ENCODE measurements at regions not wholly inside any gene's neighbourhood (a gene's known extent, or its start where the extent isn't known, plus 50 kb on each side); places are given as distances from the start of the nearest gene placed in this dataset.
A peak's percentile ranks its signal among the peaks of the same experiment; 100 is the strongest.
"Not testable (repeated sequence)": the region's sequence is repeated elsewhere in the genome, so short reads cannot be mapped to it uniquely, and the experiment has no call there.

DNA sequence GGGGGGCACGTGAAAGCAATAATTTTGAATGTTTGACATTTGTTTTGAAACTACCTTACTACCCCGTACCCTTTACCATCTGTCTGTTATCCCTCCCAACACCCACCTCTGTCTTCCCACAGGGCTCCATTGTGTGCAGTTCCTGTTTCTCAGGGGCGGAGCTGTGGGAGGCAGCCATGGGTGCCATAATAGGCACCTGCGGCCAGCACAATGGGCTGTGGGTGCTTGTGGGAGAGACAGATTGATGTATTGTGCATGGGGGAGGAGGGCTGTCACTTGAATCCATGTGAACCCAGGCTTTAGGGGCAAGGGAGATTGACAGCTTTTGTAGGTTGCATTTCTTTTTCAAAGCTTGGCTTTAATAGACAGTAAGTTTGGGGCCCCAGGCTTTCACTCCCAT is 122.6 kb upstream of the CXorf66 start:
- DNase-seq (ENCODE audit: extremely low read depth in 1 of 2, low read depth in 1 of 2) = no peak

DNA sequence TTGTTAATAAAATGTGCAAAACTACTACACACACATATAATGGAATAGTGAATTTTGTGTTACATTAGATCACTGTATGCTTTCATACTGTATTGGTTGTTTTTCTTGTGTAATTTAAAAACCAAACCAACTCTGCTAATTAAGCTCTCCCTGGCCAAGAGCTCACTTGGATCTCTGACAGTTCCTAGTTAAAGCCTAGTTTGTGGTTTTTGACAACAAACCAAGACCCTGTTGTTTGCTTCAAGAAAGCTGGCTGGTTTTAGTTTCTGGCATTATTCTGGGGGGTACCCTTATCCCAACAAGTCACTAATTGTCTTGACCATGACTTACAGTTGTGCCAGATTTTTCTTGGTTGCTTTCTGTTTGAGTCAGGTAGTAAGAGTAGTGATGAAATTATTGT is 121.4 kb upstream of the CXorf66 start:
- no peak for DNase-seq (ENCODE audit: extremely low read depth in 1 of 2, low read depth in 1 of 2)

DNA sequence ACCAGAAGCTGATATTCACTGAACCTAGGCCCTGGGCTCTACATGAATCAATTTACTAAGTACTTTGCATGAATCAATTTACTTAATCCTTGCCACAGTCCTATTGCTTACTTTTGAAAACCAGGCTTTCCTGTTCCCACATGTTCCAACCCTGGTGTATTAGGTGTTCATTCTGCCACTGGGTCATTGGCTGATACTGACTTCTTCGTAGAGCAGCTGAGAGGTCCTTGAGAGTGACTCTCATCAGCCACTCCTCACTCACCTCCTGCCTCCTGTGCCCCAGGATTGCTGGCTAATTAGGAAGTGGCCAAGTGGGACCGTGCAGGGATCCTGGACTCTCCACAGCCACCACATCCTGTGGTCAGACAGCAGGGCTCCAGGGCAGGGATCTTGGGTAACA is 109.5 kb upstream of the CXorf66 start:
- not testable (repeated sequence) for DNase-seq (ENCODE audit: extremely low read depth in 1 of 2, low read depth in 1 of 2)

DNA sequence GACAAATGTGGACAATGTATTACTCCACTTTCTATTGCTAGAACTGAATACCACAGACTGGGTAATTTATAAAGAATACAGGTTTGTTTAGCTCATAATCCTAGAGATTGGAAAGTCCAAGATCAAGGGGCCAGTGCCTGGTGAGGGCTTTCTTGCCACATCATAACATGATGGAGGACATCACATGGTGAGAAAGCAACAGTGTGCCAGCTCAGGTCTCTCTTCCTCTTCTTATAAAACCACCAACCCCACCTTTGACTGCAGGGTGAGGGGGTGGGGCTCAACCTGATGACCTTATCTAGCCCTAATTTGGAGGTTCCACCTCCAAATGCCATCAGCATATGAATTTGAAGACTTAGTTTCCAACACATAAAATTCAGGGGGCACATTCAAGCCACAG is 105.7 kb upstream of the CXorf66 start:
- DNase-seq (ENCODE audit: extremely low read depth in 1 of 2, low read depth in 1 of 2) = no peak

DNA sequence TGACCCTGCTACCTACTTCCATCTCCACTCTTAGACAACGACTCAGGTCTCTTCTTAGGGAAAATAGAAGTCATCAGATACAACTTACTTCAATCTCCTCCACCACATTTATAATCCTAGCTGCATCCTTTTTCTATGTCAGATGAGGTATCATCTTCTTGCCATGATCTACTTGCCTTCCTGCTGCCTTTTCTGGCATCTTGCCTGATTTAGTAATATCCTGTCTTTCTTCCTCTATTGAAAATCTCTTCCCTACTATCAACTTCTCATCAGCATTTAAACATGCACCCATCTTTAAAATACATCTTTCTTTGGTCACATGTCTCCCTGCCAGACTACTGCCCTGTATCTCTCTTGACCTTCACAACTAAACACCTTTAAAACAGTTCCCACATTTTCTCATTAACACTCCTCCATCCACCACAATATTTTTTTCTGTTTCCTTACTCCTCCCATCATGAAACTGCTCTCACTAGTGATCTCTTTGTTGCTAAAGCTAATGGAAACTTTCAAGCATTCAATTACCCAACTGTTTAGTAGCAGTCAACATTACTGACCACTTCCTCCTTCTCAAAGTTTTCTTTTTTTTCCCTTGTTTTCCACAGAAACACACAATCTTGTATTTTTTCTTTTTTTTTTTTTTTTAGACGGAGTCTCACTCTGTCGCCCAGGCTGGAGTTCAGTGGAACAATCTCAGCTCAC is 100.8 kb upstream of the CXorf66 start:
- DNase-seq (ENCODE audit: extremely low read depth in 1 of 2, low read depth in 1 of 2) = no peak

DNA sequence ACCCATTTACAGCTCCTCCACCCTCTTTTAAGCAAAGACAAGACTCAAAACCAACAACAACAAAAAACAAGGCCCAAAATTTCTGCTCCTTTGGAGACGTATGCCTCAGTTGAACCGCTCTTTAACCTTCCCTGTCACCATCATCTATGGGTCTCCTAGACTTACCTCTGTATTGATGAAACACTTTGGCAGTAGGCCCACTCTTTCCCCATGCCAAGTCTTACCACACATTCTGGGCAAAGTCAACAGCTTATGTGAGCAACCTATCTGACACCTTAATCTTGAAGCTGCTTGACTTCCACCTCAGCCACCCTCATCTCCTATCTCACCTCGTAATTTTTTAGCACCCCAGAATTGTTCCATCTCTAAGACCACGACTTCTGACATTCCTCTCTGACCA is 99.7 kb upstream of the CXorf66 start:
- DNase-seq (ENCODE audit: extremely low read depth in 1 of 2, low read depth in 1 of 2) = no peak

DNA sequence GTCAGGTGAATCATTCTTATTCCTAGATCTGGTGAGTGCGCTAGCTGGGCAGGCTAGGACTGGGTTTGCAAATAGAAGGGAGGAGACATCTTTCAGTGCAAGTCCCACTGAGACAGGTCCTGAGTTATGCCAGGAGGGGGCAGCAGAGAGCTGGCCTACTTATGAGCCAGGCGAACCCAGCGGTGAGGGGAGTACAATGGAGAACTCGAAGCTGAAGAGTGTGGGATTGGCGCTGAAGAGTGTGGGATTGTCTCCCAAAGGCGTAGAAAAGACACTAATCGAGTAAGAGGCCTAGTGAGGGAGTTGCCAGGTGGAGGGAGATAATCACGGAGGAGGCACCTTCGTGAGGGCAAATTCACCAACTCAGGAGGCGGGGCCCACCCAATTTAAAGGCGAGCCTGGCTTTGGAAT is 91.7 kb upstream of the CXorf66 start:
- peak; percentile 1 to 13 for DNase-seq (ENCODE audit: extremely low read depth in 1 of 2, low read depth in 1 of 2)

DNA sequence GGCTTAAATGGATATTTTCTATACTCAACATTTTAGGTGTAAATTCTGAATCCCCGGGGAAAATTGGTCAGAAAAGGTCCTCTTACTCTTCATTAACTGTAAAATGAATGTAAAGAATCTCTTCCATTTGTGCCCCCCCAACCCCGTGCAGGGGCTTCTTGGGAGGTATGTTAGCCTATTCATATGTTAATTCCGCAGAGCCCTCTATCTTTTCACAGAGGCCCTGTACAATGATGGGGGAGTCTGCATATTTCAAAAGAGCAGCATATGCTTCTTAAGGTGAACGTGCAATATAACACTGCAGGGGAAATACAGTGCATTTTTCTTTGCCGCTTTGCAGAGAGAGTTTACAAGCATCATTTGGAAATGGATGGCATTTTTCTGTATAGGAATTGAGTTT is 88.5 kb upstream of the CXorf66 start:
- no peak for DNase-seq (ENCODE audit: extremely low read depth in 1 of 2, low read depth in 1 of 2)

DNA sequence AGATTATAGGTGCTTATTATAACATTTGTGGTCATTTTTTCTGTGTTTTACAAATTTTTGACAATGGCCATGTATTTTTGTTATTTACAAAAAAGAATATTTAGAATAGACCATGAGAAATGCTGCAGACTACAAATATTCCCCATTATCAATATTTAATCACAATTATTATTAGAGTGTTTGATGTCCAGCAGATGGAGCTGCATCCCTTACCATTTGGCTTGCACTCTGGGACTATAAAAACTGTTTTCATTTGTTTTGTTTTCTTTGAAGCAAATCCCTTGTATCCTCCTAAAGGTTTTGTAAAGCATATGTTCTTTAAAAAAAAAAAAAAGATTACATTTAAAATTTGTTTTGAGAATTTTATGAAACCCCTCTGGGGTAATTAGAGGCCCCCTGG is 85.6 kb upstream of the CXorf66 start:
- DNase-seq (ENCODE audit: extremely low read depth in 1 of 2, low read depth in 1 of 2) = no peak

DNA sequence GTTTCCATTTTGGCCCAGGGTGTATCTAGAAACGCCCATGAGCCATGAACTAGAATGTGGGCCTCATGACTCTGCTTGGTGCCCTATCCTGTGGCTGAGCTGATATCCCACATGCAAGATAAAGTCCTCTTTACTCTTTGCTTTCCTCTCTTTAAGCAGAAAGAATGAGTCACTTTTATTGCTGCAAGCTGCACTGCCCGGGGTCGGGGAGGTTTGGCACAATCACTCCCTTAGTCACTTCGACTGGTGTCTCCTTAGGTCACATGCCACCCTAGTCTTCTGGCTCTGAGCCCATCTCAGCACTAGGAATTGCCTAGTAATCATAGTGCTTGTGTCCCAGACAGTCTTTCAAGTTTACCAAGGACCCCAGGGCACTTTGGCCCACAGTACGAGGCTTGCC is 75.1 kb upstream of the CXorf66 start:
- no peak for DNase-seq (ENCODE audit: extremely low read depth in 1 of 2, low read depth in 1 of 2)

DNA sequence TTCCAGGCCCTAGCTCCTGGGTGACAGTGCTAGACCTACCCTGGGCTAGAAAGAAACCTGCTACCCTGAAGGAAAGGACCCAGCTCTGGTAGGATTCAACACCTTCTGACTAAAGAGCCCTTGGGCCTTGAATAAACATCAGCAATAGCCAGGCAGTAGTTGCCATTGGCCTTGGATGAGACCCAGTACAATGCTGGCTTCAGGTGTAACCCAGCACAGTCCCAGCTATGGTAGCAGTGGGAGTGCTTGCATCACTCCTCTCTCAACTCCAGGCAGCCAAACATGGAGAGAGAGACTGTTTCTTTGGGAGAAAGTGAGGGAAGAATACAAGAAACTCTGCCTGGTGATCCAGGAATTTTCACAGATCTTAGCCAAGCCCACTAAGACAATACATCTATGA is 73.5 kb upstream of the CXorf66 start:
- no peak for DNase-seq (ENCODE audit: extremely low read depth in 1 of 2, low read depth in 1 of 2)

DNA sequence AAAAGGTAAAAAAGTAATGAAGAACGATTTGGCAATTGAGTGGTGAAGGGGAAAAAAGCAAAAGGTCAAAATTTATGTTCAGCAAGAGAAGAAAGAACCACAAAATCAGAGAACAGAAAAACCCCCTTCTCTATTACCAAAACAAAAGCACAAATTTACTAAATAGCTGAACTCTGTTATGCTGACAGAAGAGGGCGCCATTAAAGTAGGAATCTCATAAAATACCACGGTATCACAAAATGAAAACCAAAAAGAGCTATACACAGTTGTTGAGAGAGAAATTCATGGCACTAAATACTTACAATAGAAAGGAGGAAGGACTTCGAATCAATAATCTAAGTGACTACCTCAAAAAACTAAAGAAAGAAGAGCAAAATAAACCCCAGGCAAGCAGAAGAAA is 69.6 kb upstream of the CXorf66 start:
- no peak for DNase-seq (ENCODE audit: extremely low read depth in 1 of 2, low read depth in 1 of 2)

DNA sequence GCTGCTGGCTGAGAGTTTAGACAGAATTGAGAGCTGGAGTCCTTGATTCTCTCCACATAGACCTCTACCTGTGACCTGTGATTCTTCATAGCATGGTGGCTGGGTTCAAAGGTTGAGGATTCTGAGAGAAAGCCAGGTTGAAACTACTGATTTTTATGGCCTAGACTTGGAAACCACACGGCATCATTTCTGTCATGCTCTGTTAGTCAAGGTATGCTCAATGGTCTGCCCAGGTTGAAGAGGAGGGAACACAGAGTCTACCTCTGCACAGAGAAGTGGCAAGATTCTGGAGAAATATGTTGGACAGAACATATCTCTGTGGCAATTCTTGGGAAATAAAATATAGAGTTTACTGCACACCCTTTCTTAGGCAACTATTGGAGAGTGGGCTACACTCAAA is 57.2 kb upstream of the CXorf66 start:
- no peak for DNase-seq (ENCODE audit: extremely low read depth in 1 of 2, low read depth in 1 of 2)

DNA sequence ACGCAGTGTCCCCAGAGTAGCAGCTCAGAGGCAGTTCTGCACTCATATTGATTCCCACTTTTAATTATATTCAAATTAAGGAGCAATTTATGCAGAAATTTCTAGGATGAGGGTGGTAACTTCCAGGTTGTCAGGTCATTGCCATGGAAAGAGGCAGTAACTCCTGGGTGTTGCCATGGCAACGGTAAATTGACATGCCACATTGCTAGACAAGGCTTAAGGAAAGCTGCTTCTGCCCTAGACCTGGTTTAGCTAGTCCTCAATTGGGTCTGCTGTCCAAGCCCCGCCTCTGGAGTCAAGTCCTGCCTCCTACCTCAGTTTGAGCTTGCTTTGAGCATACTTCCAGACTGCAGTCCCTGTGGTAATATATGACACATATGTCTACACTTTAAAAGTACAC is 53.8 kb upstream of the CXorf66 start:
- DNase-seq (ENCODE audit: extremely low read depth in 1 of 2, low read depth in 1 of 2) = not testable (repeated sequence)

All from activated CD8-positive, alpha-beta memory T cell treated with anti-CD3 and anti-CD28 coated beads for 1 hour (primary cell).